Effector CD8-positive, alpha-beta T cell (primary cell): ENCODE measurements at regions not wholly inside any gene's neighbourhood (a gene's known extent, or its start where the extent isn't known, plus 50 kb on each side); places are given as distances from the start of the nearest gene placed in this dataset.

Source experiments
- DNase-seq: peaks from one replicate; lab custom pipeline; 2025; lab: John Stamatoyannopoulos, UW

- no peak for DNase-seq
Observed at GRCh38 chr22:27144321-27144720, 486.9 kb downstream of the MIAT start.

- no peak for DNase-seq
Observed at GRCh38 chr22:27146866-27147633, 489.7 kb downstream of the MIAT start.

- no peak for DNase-seq
Observed at GRCh38 chr22:27148055-27148454, 490.7 kb downstream of the MIAT start.

GRCh38 chr22:27148886-27149470, 491.6 kb downstream of the MIAT start:
- DNase-seq: no peak

DNA sequence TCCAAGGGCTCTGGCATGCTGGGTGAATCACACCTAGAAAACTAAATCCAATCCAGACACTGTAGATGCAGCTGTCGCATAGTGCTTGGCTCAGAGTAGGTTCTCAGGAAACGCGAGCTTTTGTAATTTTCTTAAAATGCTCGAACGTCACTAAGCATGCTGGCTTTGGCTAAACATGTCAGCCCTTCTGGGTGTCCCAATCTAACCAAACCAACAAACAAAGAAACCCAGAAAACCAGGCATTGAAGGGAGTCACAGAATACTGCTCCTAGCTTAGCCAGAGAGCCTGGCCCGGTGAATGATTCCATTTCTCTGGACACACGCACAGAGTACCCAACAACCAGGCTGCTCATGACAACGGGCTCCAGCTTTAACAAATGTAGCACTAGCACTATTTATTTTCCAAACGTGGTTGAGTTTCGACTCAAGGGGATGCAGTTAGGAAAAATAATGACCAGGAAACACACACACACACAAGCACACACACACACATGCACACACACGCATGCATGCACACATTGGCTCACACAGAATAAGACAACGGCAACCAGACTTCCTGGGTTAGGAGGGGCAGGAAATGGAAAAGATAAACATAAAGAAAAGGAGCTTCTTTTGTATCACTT, 492.6 kb downstream of the MIAT start:
- no peak for DNase-seq

- no peak for DNase-seq
Observed at GRCh38 chr22:27150544-27150941, 493.2 kb downstream of the MIAT start.

DNA sequence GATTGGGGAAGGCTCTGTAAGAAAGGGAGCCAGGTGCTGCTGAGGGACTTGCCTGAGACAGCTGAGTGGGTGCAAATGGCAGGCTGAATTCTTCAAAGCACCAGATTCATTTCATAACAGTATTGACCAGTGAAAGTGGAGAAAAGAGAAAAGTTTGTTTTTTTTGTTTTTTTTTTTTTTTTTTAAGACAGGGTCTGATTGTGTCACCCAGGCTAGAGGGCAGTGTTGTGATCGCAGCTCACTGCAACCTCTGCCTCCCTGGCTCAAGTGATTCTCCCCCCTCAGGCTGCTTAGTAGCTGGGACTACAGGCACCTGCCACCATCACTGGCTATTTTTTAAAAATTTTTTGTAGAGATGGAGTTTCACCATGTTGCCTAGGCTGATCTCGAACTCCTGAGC, 494.0 kb downstream of the MIAT start:
- DNase-seq: no peak

DNA sequence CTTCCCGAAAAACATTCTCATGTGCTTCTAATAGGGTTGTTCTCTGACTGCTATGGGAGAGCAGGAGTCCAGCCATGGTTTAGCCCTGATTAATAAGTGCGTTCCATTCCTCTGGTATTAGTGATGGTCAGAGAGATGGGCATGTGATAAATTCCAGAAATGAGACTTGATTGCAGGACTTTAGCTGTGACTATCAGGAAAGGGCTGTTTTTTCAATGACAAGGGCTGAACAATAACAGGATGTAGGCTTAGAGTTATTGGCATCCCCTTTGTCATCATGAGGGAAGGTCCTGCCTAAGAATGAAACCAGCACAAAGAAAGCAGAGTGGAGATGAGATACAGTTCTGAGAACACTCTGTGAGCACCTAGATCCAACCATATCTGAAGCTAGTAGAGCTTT, 494.6 kb downstream of the MIAT start:
- no peak for DNase-seq

- no peak for DNase-seq
Observed at GRCh38 chr22:27152883-27153282, 495.5 kb downstream of the MIAT start.

- no peak for DNase-seq
Observed at GRCh38 chr22:27153386-27153785, 496.0 kb downstream of the MIAT start.

DNA sequence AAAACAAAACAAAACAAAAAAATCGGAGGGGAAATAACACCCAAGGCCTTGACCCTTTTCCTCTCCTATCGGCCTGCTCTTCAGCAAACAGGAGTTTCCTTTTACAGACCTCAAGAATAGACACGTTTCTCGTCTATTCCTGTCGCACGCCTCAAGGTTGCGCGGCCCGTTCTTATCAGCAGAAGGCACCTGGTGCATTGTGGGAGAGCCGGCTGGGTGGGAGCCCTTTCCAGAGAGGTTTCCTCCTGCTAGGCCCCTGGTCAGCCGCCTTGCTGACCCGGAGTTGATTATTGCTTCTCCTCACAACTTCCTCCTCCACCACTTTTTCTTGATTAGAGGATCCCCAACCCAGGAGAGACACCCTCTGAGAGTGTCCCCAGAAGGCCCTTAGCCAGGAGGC, 497.3 kb downstream of the MIAT start:
- no peak for DNase-seq

- no peak for DNase-seq
Observed at GRCh38 chr22:27156821-27157489, 499.6 kb downstream of the MIAT start.

DNA sequence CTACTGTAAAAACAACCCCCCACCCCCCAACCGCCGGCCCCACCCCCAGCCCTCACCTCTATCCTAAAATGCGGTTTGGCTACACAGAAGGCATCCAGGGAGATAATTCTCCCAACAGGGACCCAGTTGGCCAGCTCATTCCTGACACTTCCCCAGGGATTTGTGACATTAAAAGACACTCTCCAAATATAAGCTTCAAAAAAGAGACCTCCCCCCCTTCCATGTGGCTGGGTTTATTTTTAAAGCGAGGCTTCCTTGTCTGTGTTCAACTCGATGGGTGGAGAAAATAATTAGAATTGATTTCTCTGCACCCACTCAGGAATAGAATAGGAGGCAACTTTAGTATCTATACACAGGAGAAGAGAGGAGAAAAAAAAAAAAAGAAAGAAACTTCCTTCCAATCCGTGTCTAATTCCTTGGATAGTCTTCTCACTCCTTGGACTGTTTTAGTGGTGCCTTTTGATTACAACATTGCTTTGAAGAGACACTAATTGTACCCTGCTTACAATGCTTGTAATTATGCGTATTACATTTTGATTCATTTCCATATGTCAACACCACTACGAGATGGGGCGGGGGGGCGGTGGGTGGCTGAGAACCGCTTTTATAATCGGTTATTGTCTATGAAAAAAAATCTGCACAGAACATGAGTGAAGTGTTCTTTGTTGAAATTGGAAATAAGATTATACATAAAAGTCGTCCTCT, 500.4 kb downstream of the MIAT start:
- no peak for DNase-seq

DNA sequence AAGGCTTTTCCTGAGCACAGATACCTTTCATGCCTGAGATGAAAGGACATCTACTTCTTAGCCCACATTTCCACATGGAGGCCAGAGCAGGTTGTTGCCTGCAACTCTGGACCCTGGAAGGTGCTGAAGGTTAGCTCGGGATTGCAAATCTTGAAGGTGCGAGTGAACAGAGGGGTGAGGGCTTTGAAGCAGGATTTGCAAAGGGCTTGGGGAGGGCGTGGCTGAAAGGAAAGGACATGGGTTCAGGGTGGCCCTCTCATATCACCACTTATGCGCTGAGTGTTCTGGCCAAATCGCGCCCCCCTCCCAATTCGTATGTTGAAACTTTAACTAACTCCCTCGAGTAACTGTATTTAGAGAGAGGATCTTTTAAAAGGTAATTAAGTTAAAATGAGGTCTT, 501.6 kb downstream of the MIAT start:
- DNase-seq: no peak

DNA sequence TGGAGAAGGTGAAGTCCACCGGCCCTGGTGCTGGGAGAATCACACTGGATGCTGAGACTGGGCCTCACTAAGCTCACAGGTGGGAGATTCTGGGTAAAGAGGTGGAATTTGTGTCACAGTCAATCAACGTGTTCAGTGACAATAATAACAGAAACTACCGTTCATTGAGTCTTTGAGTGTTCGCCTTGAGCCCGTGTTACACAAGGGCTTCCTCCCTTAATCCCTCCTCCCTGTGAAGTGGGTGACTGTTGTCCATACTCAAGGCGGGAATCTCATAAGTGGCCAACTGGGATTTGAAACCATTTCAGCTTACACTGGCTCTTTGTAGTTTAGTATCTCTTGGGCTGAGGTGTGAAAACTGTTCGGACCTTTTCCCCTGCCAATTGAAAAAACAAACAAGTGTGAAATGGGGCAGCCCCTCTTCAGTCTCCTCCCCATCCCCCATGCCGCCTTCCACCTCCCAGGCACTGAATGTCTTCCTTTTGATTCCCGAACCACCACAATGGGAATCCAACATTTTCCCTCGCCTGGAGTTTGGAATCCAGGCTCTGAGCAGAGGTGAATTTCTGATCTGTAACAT, 502.4 kb downstream of the MIAT start:
- no peak for DNase-seq

GRCh38 chr22:27163162-27164137, 506.1 kb downstream of the MIAT start:
- DNase-seq: no peak

- DNase-seq: no peak
Observed at GRCh38 chr22:27164781-27165503, 507.6 kb downstream of the MIAT start.

DNA sequence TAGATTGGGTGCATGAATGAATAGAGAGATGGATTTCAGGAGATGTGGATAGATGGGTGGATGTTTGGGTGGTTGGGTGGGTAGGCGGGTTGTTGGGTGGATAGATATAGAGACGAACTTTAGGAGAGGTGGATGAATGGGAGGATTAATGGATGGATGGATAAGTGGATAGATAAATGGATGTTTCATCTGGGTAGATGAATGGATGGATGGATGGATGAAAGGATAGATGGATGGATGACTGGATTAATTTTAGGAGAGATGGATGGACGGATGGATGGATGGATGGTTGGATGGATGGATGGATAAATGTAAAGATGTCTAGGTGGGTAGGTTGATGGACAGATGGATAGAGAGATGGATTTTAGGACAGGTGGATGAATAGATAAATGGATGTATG, 511.3 kb downstream of the MIAT start:
- DNase-seq: no peak

DNA sequence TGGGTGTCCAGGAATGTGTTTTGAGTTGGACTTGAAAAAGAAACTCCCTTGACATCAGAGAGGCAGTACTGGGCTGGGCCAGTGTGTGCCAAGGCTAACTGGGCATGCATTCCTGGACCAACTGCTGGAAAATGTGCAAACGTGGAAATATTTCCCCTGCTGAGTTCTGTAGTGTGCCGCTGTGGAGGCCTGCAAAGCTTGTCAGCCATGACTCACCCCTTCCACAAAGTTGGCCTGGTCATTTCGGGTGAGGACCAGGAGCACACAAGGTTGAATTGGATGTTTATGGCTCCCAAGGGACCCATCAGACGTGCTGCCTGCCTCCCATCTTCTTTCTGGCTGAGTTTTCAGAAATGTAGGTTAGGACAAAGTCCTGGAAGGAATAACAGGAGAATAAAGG, 513.1 kb downstream of the MIAT start:
- DNase-seq: no peak

DNA sequence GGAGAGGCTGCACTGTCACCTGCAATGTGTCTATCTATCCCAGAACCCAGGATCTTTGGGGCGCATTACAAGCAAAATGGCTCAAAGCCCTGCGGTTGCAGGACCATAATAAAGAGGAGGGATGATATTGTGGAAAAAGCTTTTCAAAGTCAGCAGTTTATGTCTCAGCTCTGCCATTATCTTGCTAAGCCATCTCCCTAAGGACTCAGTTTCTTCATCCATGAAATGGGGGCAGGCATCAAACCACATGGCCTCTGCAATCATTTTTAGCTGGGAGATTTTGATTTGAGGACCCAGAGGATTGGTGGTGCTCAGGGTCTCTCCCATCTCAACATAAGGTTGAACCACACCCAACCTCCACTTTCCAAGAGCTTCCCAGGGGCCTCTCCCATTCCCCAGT, 513.8 kb downstream of the MIAT start:
- DNase-seq: no peak
